Activated CD8-positive, alpha-beta memory T cell treated with anti-CD3 and anti-CD28 coated beads for 48 hours (primary cell): ENCODE measurements at regions not wholly inside any gene's neighbourhood (a gene's known extent, or its start where the extent isn't known, plus 50 kb on each side); places are given as distances from the start of the nearest gene placed in this dataset.

Experiments
- DNase-seq, 3 experiments: peaks; one replicate each; pipeline ENCODE4 v3.0.0-alpha.2; 2020; ENCODE audit warnings: low read depth in 2 of 3, low spot score in 2 of 3

DNA sequence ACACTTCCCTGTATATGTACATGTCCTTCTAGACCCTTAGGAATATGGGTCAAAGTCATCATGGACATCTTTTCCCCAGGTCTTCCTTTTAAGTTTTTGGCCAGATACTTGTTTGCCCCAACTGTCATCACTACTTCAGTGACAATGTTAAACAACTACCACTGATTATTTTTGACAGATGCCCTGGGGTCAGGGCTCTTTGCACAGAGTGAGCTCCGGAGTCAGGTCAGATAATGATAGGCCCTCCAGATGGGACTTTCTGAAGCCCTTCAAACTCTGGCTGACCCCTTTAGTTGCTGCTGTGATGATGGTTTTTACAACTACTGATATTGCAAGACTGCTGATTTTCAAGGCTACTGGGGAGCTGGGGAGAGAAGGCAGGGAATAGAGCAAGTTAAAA, 449.4 kb upstream of the HS6ST1 start:
- no peak for DNase-seq

DNA sequence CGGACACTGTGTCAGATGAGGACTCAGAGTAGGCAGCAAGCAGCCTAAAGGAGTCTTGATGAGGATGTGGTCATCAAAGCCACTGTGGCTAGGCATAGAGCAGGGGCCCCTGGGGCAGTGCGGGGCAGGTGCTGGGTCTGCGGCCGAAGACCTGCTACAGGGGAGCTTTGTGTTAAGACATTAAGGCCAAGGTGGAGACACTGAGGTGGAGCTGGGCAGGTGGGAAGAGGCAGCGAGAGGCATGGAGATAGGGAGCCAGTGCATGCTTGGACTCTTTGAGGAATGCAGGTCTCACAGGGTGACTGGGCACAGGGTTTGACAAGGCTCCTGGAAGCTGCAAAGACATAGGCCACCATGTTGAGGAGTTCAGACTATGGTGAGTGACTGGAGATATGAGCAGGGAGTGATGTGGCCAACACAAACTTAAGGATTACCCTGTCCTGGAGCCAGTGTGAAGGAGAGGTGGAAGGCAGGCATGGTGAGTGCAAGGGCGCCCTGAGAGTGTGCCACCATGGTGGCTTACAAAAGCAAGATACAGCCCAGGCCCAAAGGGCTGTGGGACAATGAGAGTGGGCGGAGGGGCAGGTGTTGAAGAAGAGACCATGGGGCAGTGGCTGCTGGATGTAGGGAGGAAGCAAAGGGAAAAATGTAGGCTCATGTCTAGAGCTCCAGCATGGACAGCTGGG, 450.9 kb upstream of the HS6ST1 start:
- DNase-seq: no peak

- no peak for DNase-seq
Measured at GRCh38 chr2:128770143-128771085, 451.7 kb upstream of the HS6ST1 start.

- DNase-seq: no peak
Measured at GRCh38 chr2:128771401-128771800, 452.7 kb upstream of the HS6ST1 start.

DNA sequence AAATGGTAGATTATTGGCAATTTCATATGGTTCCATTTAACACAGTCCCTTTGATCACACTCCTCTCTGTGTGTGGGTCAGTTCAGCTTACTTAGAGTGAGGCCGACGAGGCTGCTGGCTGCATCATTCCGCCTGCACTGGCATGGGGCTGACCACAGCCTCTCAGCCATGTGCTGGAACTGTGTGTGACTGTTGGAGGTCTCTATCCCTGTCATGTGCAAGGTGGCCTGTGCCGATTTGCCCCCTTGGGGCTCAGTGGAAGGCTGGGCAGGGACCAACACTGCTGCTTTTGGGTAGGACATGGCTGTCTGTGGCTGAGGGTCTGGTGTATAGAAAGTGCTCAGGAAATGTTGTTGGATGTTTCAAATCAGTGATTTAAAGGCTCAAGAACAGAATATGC, 454.0 kb upstream of the HS6ST1 start:
- no peak for DNase-seq

GRCh38 chr2:128773641-128774319, 455.1 kb upstream of the HS6ST1 start:
- DNase-seq: no peak

DNA sequence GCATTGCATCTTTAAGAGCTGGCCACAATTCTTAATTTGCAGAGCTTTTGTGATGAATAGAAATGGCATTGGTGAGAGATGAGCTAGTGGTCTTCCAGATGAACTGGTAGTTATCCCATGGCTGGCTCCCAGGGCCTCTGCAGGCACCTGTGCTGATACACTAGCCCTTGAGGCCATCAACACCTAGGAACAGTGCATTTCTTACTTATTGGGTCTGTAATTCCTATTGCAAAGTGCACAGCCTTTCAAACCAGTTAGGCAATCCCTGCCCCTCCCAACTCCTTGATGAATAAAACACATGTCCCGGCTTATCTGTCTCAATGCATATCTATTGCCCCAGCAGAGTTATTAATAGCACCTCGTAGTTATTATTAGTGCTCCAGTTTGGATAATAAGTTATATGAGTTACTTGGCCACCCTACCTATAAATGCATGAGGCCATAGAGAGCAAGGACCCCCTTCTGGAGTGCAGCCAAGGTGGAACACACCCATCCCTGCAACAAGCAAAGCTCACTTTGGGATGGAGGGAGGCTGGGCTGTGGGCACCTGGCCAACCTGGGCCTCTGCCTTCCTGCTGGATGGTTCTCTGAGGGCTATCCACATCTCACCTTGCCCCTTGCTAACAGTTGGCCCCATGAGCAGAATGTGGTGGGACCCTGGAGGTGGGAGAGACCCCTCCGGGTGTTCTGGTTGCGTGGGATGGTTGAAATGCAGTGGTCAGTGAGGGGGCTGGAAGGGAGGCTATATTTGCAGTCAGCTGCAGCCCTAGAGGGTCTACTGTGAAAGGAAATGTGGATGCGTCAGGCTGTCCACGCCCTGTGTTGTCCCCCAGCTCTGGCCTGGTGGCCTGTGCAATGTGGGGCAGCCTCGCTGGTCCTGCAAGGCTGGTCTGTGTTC, 455.9 kb upstream of the HS6ST1 start:
- no peak for DNase-seq

DNA sequence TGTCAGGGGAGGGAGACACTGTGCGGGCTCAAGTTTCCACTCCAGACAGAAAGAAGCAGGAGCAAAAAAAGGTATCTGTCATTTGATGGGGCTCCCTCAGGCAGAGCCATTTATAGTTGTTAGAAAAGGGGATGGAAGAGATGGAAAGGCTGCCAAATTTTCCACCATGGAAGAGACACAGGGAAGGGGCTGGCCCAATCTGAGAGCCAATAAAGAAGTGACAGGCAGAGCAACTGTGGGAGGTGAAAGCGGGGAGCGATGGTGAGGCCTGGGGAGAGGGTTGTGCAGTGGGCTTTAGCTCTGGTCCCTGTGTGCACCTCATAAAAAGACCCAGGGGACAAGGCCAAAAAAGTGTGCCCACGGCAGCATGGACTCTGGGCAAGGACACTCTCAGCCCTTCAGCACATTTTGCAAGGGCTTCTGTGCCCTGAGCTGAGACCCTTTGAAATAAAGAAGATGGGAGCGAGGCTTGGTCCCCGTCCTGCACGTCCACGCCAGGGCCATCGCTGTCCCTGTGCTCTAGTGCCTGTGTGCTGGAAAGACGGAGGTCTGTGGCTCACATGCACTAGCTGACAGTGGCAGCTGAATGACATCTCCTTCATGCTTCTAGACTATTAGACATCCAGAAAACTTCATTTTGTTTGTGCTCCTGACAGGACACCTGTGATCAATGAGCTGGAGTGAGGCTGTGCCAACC, 456.7 kb upstream of the HS6ST1 start:
- DNase-seq: no peak

DNA sequence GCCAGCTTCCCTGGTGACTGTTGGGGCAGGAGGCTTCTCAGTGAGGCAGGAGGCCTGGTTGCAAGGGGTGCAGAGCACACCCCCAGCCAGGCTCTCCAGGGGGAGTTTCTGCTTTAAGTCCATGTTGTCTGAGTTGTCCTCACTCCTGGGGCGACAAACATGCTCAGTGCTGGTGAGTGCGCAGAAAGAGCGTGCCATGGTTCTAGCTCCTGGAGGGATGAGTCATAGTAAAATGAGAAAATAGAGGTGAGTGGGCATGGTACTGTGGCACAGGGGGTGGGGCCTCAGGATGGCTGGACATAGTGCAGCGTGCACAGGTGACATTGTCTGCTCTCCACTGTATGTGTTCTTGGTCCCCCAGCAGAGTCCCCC, 457.2 kb upstream of the HS6ST1 start:
- no peak for DNase-seq

- DNase-seq: no peak
Measured at GRCh38 chr2:128776461-128777195, 458.0 kb upstream of the HS6ST1 start.

GRCh38 chr2:128777196-128778035, 458.7 kb upstream of the HS6ST1 start:
- no peak for DNase-seq

DNA sequence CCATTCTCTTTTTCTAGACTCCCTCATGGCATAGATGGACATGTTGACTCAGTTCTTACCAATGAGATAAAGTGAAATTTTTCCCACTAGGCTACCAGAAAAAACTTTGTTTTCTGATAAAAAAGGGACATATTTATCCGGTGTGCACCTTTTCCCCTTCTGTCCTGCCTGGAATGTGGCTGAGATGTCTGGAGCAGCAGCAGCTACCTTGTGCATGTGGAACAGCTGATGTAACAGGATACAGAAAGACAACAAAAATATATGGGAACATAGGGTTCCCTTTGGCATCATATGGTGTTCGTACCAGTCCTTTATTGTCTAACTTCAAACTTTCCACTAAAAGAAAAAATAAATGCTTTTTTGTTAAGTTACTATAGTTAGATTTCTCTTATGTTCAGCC, 460.2 kb upstream of the HS6ST1 start:
- no peak for DNase-seq

GRCh38 chr2:128779301-128780095, 460.8 kb upstream of the HS6ST1 start:
- no peak for DNase-seq

DNA sequence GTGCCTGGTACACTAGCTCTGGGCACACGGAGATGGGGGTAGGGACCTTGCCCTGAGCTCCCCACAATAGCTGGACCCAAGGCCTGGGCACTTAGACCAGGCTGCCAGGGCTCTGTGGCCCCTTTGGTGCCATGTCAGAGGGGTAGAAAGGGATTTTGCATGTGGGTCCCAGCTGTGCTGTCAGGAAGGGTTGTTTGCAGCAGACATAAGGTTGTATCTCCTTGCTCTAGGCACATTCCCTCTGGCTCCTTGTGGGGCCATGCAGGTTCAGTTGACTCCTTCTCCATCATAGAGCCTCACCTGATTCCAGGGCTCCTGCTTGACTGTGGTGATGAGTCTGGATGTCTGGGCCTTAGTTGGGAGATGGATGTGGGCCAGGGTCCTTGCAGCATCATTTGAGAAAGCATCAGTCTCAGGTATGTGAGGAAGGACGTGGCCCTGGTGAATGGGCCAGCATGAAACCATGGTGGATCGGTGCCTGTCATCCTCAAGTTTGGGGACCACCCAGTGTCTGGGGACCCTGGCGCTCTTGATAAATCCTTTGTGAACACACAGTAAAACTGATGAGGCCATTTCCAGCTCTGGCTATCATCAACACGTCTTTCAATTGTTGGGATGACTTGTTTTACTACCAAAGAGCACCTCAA, 461.9 kb upstream of the HS6ST1 start:
- DNase-seq: no peak

DNA sequence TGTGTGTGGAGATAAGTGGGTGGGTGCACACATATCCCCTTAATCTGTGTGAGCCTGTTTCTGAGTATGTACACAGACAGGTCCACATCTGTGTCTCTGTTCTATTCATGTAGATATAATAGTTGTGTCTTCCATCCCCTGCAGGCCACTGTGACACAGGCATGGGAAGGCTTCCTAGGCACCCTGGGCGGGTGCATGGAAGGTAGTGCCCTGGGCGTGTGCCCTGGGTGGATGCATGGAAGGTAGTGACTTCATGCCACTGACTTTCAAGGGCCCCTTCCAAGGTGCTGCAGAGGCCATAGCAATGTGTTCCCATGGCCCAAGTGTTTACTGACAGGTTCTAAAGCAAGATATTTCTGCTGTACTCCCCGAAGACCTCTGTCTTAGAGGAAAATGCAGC, 462.5 kb upstream of the HS6ST1 start:
- DNase-seq: no peak

DNA sequence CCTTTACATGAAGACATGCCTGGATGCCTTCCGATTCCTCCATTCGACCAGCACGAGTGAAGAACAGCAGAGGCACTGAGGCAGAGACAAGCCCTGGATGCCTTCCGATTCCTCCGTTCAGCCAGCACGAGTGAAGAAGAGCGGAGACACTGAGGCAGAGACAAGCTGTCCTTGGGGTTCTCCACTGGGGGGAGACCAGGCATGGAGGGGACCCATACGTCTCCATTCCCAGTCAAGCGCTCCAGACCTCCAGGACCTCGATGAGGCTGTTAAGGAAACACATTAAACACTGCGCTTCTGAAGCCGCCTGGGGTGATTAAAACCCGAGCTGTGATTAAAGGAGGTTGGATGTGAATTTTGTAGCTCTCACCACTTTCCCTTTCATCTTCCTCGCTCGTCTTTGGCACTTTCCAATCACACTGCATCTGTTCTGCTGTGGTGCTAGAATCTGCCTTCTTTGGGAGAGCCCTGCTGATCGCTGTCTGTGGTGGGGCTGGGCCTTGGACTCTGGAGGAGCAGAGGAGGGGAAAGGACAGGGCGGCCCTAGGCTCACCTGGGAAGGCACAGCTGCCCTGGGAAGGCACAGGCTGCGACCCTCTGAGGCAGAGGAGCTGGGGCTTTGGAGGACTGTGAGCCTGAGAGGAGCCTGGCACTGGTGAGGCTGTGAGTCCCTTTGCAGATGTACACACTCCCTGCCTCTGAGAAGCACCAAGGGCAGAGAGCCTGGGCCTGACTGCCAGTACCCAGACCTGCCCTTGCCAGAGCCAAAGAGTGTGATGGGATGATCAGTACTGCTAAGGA, 463.1 kb upstream of the HS6ST1 start:
- no peak for DNase-seq
